WTC11 (cell line): ENCODE measurements at regions not wholly inside any gene's neighbourhood (a gene's known extent, or its start where the extent isn't known, plus 50 kb on each side); places are given as distances from the start of the nearest gene placed in this dataset.

ENCODE experiments used
- ATAC-seq: fragments of 200-7000 bp; cut with Tn5 transposase; 2 replicates; pipeline ENCODE4 v1.10.0; 2021; ENCODE audit warnings: mild to moderate bottlenecking, moderate library complexity
- CTCF ChIA-PET: fragments of 300-600 bp; sonication (Branson Sonifier 250); formaldehyde crosslinking; loops from one replicate; lab custom pipeline; 2021; ENCODE audit warnings: antibody characterized with exemption; lab: Charles Lee
- POLR2A ChIA-PET: fragments of 350-600 bp; sonication (Branson Sonifier 250); formaldehyde crosslinking; loops from one replicate; lab custom pipeline; 2021; ENCODE audit warnings: antibody characterized with exemption; lab: Charles Lee
- DNase-seq: peaks from one replicate; pipeline ENCODE4 v3.0.0; 2021; ENCODE audit warnings: low spot score
- H3K27ac Mint-ChIP-seq: 2 replicates; pipeline ENCODE4 v1.8.0; 2021; ENCODE audit warnings: mixed read lengths
- H3K27me3 Mint-ChIP-seq: 2 replicates; pipeline ENCODE4 v1.8.0; 2021; ENCODE audit warnings: low read depth, mild to moderate bottlenecking, moderate library complexity, mixed read lengths
- H3K36me3 Mint-ChIP-seq: 2 replicates; pipeline ENCODE4 v1.8.0; 2021; ENCODE audit warnings: mixed read lengths
- H3K4me1 Mint-ChIP-seq: 2 replicates; pipeline ENCODE4 v1.8.0; 2022; ENCODE audit warnings: mixed read lengths
- H3K4me3 Mint-ChIP-seq: 2 replicates; pipeline ENCODE4 v1.8.0; 2021; ENCODE audit warnings: mild to moderate bottlenecking, moderate library complexity, mixed read lengths
- H3K9me3 Mint-ChIP-seq: 2 replicates; pipeline ENCODE4 v1.8.0; 2021; ENCODE audit warnings: mixed read lengths
- E2F1 ChIP-seq: sonication (generic); formaldehyde crosslinking; IDR thresholded peaks from 2 replicates; pipeline ENCODE4 v1.8.0; 2022; ENCODE audit warnings: mild to moderate bottlenecking, missing genetic modification reagents
- ELF4 ChIP-seq: sonication (generic); formaldehyde crosslinking; IDR thresholded peaks from 2 replicates; pipeline ENCODE4 v1.8.1; 2022; ENCODE audit warnings: low read depth, mild to moderate bottlenecking, moderate library complexity, missing genetic modification reagents
- FOXP1 ChIP-seq: sonication (generic); formaldehyde crosslinking; IDR thresholded peaks from 2 replicates; pipeline ENCODE4 v1.8.0; 2022; ENCODE audit warnings: missing genetic modification reagents, mild to moderate bottlenecking, moderate library complexity, borderline replicate concordance
- GABPB1 ChIP-seq: sonication (generic); formaldehyde crosslinking; IDR thresholded peaks from 2 replicates; pipeline ENCODE4 v1.8.1; 2023; ENCODE audit warnings: mild to moderate bottlenecking, missing genetic modification reagents
- HMGA2 ChIP-seq: fragments of 250-450 bp; sonication (Bioruptor Pico); IDR thresholded peaks from 2 replicates; pipeline ENCODE4 v1.4.0; 2021; ENCODE audit warnings: mild to moderate bottlenecking, moderate library complexity
- HMGXB4 ChIP-seq: sonication (generic); formaldehyde crosslinking; IDR thresholded peaks from 2 replicates; pipeline ENCODE4 v1.8.1; 2023; ENCODE audit warnings: mild to moderate bottlenecking, moderate library complexity, missing genetic modification reagents
- MYBL2 ChIP-seq: sonication (generic); formaldehyde crosslinking; IDR thresholded peaks from 2 replicates; pipeline ENCODE4 v1.8.1; 2023; ENCODE audit warnings: mild to moderate bottlenecking, moderate library complexity, missing genetic modification reagents
- NFE2L1 ChIP-seq: sonication (generic); formaldehyde crosslinking; IDR thresholded peaks from 2 replicates; pipeline ENCODE4 v1.8.1; 2023; ENCODE audit warnings: missing genetic modification reagents
- PREB ChIP-seq: sonication (generic); formaldehyde crosslinking; IDR thresholded peaks from 2 replicates; pipeline ENCODE4 v1.8.1; 2022; ENCODE audit warnings: mild to moderate bottlenecking, missing genetic modification reagents, moderate library complexity, borderline replicate concordance
- SOX15 ChIP-seq: fragments of 250-450 bp; sonication (Bioruptor Pico); IDR thresholded peaks from 2 replicates; pipeline ENCODE4 v1.9.0; 2021; ENCODE audit warnings: mild to moderate bottlenecking
- SP1 ChIP-seq: sonication (generic); formaldehyde crosslinking; conservative IDR thresholded peaks from 2 replicates; pipeline ENCODE4 v1.8.1; 2022; ENCODE audit warnings: missing genetic modification reagents
- STAT6 ChIP-seq: sonication (generic); formaldehyde crosslinking; conservative IDR thresholded peaks from 2 replicates; pipeline ENCODE4 v1.8.1; 2023; ENCODE audit warnings: mild to moderate bottlenecking, low read depth, missing genetic modification reagents, moderate library complexity
- TCF7 ChIP-seq: sonication (generic); formaldehyde crosslinking; IDR thresholded peaks from 2 replicates; pipeline ENCODE4 v1.8.0; 2022; ENCODE audit warnings: mild to moderate bottlenecking, low read depth, missing genetic modification reagents, moderate library complexity
- ZBTB21 ChIP-seq: sonication (generic); formaldehyde crosslinking; IDR thresholded peaks from 2 replicates; pipeline ENCODE4 v1.8.1; 2023; ENCODE audit warnings: mild to moderate bottlenecking, missing genetic modification reagents, borderline replicate concordance
- ZBTB43 ChIP-seq: sonication (generic); formaldehyde crosslinking; IDR thresholded peaks from 2 replicates; pipeline ENCODE4 v1.8.1; 2023; ENCODE audit warnings: mild to moderate bottlenecking, missing genetic modification reagents
- ZMAT4 ChIP-seq: fragments of 250-450 bp; sonication (Bioruptor Pico); IDR thresholded peaks from 2 replicates; pipeline ENCODE4 v1.9.0; 2021; ENCODE audit warnings: mild to moderate bottlenecking
- ZNF423 ChIP-seq: fragments of 250-450 bp; sonication (Bioruptor Pico); IDR thresholded peaks from 2 replicates; pipeline ENCODE4 v2.1.2; 2022; ENCODE audit warnings: mild to moderate bottlenecking, moderate library complexity
- ZNF671 ChIP-seq: fragments of 250-450 bp; sonication (Bioruptor Pico); IDR thresholded peaks from 2 replicates; pipeline ENCODE4 v1.8.0; 2021; ENCODE audit warnings: mild to moderate bottlenecking
- TF ChIP-seq, protein P1 (sequence below): sonication (generic); formaldehyde crosslinking; IDR thresholded peaks from 2 replicates; pipeline ENCODE4 v1.8.1; 2023; ENCODE audit warnings: mild to moderate bottlenecking, missing genetic modification reagents, moderate library complexity
- TF ChIP-seq, protein P2 (sequence below): fragments of 250-450 bp; sonication (Bioruptor Pico); IDR thresholded peaks from 2 replicates; pipeline ENCODE4 v2.1.2; 2022; ENCODE audit warnings: mild to moderate bottlenecking, moderate library complexity

GRCh38 chr16:60459463-60459862 is 1576.8 kb downstream of the CDH8 start:
- no peak for ATAC-seq
- ChIA-PET CTCF (no interaction called here), POLR2A (no interaction called here)

DNA sequence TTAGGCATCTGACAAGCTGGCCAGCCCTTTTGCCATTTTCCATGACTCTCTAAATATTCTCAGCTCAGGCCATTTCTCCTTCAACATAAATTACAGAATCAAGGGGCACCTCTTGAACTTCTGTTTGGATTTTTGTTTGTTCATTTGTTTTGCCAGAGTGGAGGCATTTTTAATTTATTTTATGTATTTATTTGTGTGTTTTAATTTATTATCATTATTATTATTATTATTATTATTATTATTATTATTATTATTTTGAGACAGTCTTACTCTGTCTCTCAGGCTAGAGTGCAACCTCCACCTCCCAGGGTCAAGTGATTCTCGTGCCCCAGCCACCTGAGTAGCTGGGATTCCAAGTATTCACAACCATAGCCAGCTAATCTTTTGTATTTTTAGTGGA is 1578.0 kb downstream of the CDH8 start:
- Mint-ChIP-seq H3K27me3 (no peaks in the 10 kb centered on the region), H3K4me3 (no peak overlapping the region), H3K27ac (no peak overlapping the region), H3K9me3 (peaks cover 17% of the 10 kb centered on the region), H3K4me1 (no peaks in the 10 kb centered on the region), H3K36me3 (no peaks in the 10 kb centered on the region)
- POLR2A ChIA-PET: interaction anchor here (0.7 kb wide), 1 partner anchor 112 kb away, joined by 3 read pairs; no protein-coding TSS in a partner anchor
- CTCF ChIA-PET: no interaction called here
- no peak for TF ChIP-seq ZMAT4 (CRISPR knock-in tag)
- TF ChIP-seq HMGA2 (CRISPR knock-in tag): peak; percentile 96
- ATAC-seq (no peak), DNase-seq (no peak)

More at GRCh38 chr16:60459463-60459862, 1576.8 kb downstream of the CDH8 start:
- no peak for TF ChIP-seq ZBTB43
- TF ChIP-seq FOXP1 (CRISPR knock-in tag): no peak
- no peak for TF ChIP-seq ELF4
- TF ChIP-seq PREB: no peak
- no peak for TF ChIP-seq SP1
- TF ChIP-seq ZBTB21: no peak
- TF ChIP-seq ZNF671 (CRISPR knock-in tag): no peak
- no peak for TF ChIP-seq MYBL2 (CRISPR knock-in tag)
- no peak for TF ChIP-seq E2F1 (CRISPR knock-in tag)
- no peak for TF ChIP-seq HMGXB4 (CRISPR knock-in tag)
- TF ChIP-seq NFE2L1: no peak
- TF ChIP-seq TCF7 (CRISPR knock-in tag): no peak
- no peak for TF ChIP-seq GABPB1
- no peak for TF ChIP-seq SOX15 (CRISPR knock-in tag)
- no peak for TF ChIP-seq ZNF423
- Mint-ChIP-seq H3K36me3 (no peaks in the 10 kb centered on the region), H3K27me3 (no peaks in the 10 kb centered on the region), H3K9me3 (peaks cover 20% of the 10 kb centered on the region), H3K4me1 (no peaks in the 10 kb centered on the region), H3K4me3 (no peak overlapping the region), H3K27ac (no peak overlapping the region)
- DNase-seq: no peak

GRCh38 chr16:60452646-60453045 is 1583.6 kb downstream of the CDH8 start:
- H3K27me3 Mint-ChIP-seq: no peaks in the 10 kb centered on the region
- no peak for ATAC-seq
- no peak for DNase-seq
- H3K27ac Mint-ChIP-seq: no peak overlapping the region
- CTCF ChIA-PET: no interaction called here
- POLR2A ChIA-PET: no interaction called here
- no peaks in the 10 kb centered on the region for H3K4me1 Mint-ChIP-seq
- peaks cover 3% of the 10 kb centered on the region; the same call in 1 of the 2 replicates for H3K9me3 Mint-ChIP-seq
- no peaks in the 10 kb centered on the region for H3K36me3 Mint-ChIP-seq
- no peak overlapping the region for H3K4me3 Mint-ChIP-seq
- no peak for TF ChIP-seq STAT6 (CRISPR knock-in tag)
- TF ChIP-seq E2F1 (CRISPR knock-in tag): no peak
- TF ChIP-seq, protein P1, sequence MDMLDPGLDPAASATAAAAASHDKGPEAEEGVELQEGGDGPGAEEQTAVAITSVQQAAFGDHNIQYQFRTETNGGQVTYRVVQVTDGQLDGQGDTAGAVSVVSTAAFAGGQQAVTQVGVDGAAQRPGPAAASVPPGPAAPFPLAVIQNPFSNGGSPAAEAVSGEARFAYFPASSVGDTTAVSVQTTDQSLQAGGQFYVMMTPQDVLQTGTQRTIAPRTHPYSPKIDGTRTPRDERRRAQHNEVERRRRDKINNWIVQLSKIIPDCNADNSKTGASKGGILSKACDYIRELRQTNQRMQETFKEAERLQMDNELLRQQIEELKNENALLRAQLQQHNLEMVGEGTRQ: no peak
- TF ChIP-seq ZNF423: no peak
- TF ChIP-seq ZMAT4 (CRISPR knock-in tag): no peak
- TF ChIP-seq, protein P2, sequence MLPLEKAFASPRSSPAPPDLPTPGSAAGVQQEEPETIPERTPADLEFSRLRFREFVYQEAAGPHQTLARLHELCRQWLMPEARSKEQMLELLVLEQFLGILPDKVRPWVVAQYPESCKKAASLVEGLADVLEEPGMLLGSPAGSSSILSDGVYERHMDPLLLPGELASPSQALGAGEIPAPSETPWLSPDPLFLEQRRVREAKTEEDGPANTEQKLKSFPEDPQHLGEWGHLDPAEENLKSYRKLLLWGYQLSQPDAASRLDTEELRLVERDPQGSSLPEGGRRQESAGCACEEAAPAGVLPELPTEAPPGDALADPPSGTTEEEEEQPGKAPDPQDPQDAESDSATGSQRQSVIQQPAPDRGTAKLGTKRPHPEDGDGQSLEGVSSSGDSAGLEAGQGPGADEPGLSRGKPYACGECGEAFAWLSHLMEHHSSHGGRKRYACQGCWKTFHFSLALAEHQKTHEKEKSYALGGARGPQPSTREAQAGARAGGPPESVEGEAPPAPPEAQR (CRISPR knock-in tag): no peak
